Esophagus muscularis mucosa (tissue), 4 donors: ENCODE measurements at regions not wholly inside any gene's neighbourhood (a gene's known extent, or its start where the extent isn't known, plus 50 kb on each side); places are given as distances from the start of the nearest gene placed in this dataset.

Experiments used
- CTCF ChIP-seq, 3 experiments: fragments of 200-600 bp in 2 of 3; fragments of 450-650 bp in 1 of 3; sonication (generic) in 2 of 3; IDR thresholded peaks; one replicate each; pipeline ENCODE4 v1.5.1; 2017 to 2019; ENCODE audit warnings: antibody characterized with exemption in 3 of 3, mild to moderate bottlenecking in 2 of 3, moderate library complexity in 1 of 3
- EP300 ChIP-seq: sonication (generic); formaldehyde crosslinking; IDR thresholded peaks from one replicate; pipeline ENCODE4 v1.6.1; 2017; ENCODE audit warnings: antibody characterized with exemption
- POLR2A ChIP-seq: fragments of 450-650 bp; IDR thresholded peaks from one replicate; pipeline ENCODE4 v1.6.1; 2017; ENCODE audit warnings: antibody characterized with exemption, moderate library complexity, mild to moderate bottlenecking, low read depth
- POLR2AphosphoS5 ChIP-seq, 2 donors: sonication (generic); formaldehyde crosslinking; IDR thresholded peaks; one replicate each; pipeline ENCODE4 v1.6.1; 2017; ENCODE audit warnings: antibody characterized with exemption in 2 of 2

- TF ChIP-seq CTCF (IDR thresholded peaks at IDR 0.05) (no peak), POLR2AphosphoS5 (IDR thresholded peaks at IDR 0.05) (no peak), EP300 (no peak), POLR2A (no peak)
These were observed 74.9 kb upstream of the KCNA4 start for GRCh38 chr11:30091737-30092136.
